Neuronal stem cell (in vitro differentiated cells): ENCODE measurements at regions not wholly inside any gene's neighbourhood (a gene's known extent, or its start where the extent isn't known, plus 50 kb on each side); places are given as distances from the start of the nearest gene placed in this dataset.

ENCODE experiments used
- DNase-seq: peaks from one replicate; pipeline ENCODE4 v3.0.0-alpha.2; 2013; ENCODE audit warnings: low spot score
- H2AFZ ChIP-seq: one replicate; pipeline ENCODE4 v1.6.1; 2013; ENCODE audit warnings: mild to moderate bottlenecking, low read length, inconsistent platforms
- H2AK5ac ChIP-seq: 2 replicates; pipeline ENCODE4 v1.6.1; 2013; ENCODE audit warnings: low read depth, mild to moderate bottlenecking, inconsistent platforms, low read length, moderate library complexity, mixed read lengths
- H2BK120ac ChIP-seq: 2 replicates; pipeline ENCODE4 v1.6.1; 2013; ENCODE audit warnings: low read depth, mild to moderate bottlenecking, inconsistent platforms, low read length, moderate library complexity, mixed read lengths
- H2BK12ac ChIP-seq: one replicate; pipeline ENCODE4 v1.6.1; 2013; ENCODE audit warnings: low read length, inconsistent platforms
- H2BK15ac ChIP-seq: 2 replicates; pipeline ENCODE4 v1.6.1; 2013; ENCODE audit warnings: mild to moderate bottlenecking, low read length, inconsistent platforms, mixed read lengths
- H2BK5ac ChIP-seq: one replicate; pipeline ENCODE4 v1.6.1; 2013; ENCODE audit warnings: inconsistent platforms, mild to moderate bottlenecking, low read length, moderate library complexity
- H3K14ac ChIP-seq: one replicate; pipeline ENCODE4 v1.6.1; 2013; ENCODE audit warnings: low read length, inconsistent platforms
- H3K18ac ChIP-seq: 2 replicates; pipeline ENCODE4 v1.6.1; 2013; ENCODE audit warnings: low read length, inconsistent platforms
- H3K23ac ChIP-seq: 2 replicates; pipeline ENCODE4 v1.6.1; 2013; ENCODE audit warnings: low read depth, mild to moderate bottlenecking, mixed read lengths, low read length, inconsistent platforms; ENCODE audit not compliant: poor library complexity
- H3K27ac ChIP-seq: replicated peaks from 3 replicates; pipeline ENCODE4 v1.5.1; 2013; ENCODE audit warnings: low read length, inconsistent platforms
- H3K27me3 ChIP-seq, 3 experiments: 2 replicates each; pipeline ENCODE4 v1.6.1; 2013; ENCODE audit warnings: low read length in 3 of 3, mild to moderate bottlenecking in 2 of 3, inconsistent platforms in 1 of 3, low read depth in 1 of 3, mixed read lengths in 1 of 3, moderate library complexity in 1 of 3; ENCODE audit not compliant: control insufficient read depth in 3 of 3, insufficient read depth in 3 of 3
- H3K36me3 ChIP-seq, 2 donors: replicated peaks in 1 of 2; 2 replicates each; pipeline ENCODE4 v1.6.1; 2013; ENCODE audit warnings: low read length in 2 of 2; ENCODE audit not compliant: control insufficient read depth in 2 of 2, insufficient read depth in 2 of 2
- H3K4ac ChIP-seq: 2 replicates; pipeline ENCODE4 v1.6.1; 2013; ENCODE audit warnings: inconsistent platforms, mild to moderate bottlenecking, low read length, moderate library complexity
- H3K4me1 ChIP-seq, 2 donors: 1 replicate in 1 of 2; 2 replicates in 1 of 2; pipeline ENCODE4 v1.6.1; 2013; ENCODE audit warnings: low read length in 2 of 2, low read depth in 1 of 2; ENCODE audit not compliant: control insufficient read depth in 2 of 2, insufficient read depth in 1 of 2
- H3K4me2 ChIP-seq: one replicate; pipeline ENCODE4 v1.6.1; 2013; ENCODE audit warnings: mild to moderate bottlenecking, low read length, inconsistent platforms; ENCODE audit not compliant: insufficient read depth, poor library complexity, severe bottlenecking
- H3K4me3 ChIP-seq, 2 donors: 2 replicates each; pipeline ENCODE4 v1.5.1; 2013; ENCODE audit warnings: low read length in 2 of 2, mild to moderate bottlenecking in 2 of 2, inconsistent platforms in 1 of 2, moderate library complexity in 1 of 2
- H3K79me1 ChIP-seq: one replicate; pipeline ENCODE4 v1.6.1; 2013; ENCODE audit warnings: low read depth, mild to moderate bottlenecking, inconsistent platforms, low read length, moderate library complexity
- H3K9ac ChIP-seq: one replicate; pipeline ENCODE4 v1.6.1; 2013; ENCODE audit warnings: mild to moderate bottlenecking, low read depth, low read length, inconsistent platforms; ENCODE audit not compliant: poor library complexity
- H3K9me3 ChIP-seq, 2 donors: replicated peaks in 1 of 2; 2 replicates each; pipeline versions ENCODE3 to v1.6.1; 2013; ENCODE audit warnings: low read length in 2 of 2, mild to moderate bottlenecking in 2 of 2, inconsistent platforms in 1 of 2, low read depth in 1 of 2, mixed read lengths in 1 of 2, moderate library complexity in 1 of 2; ENCODE audit not compliant: control insufficient read depth in 2 of 2, insufficient read depth in 1 of 2
- H4K8ac ChIP-seq: one replicate; pipeline ENCODE4 v1.6.1; 2013; ENCODE audit warnings: low read depth, mild to moderate bottlenecking, inconsistent platforms, low read length, moderate library complexity
- H4K91ac ChIP-seq: one replicate; pipeline ENCODE4 v1.6.1; 2013; ENCODE audit warnings: low read length, low read depth, mild to moderate bottlenecking, inconsistent platforms; ENCODE audit not compliant: poor library complexity
- WGBS, 2 donors: extraction: QIAGEN DNeasy Blood & Tissue Kit; methylation state at CpG; one replicate each; pipeline ENCODE4 v1.1.7; 2013; ENCODE audit warnings: missing lambda C conversion rate in 2 of 2, mixed read lengths in 1 of 2; ENCODE audit not compliant: insufficient read length in 2 of 2, insufficient replicate concordance in 1 of 2; ENCODE audit errors: extremely low coverage in 2 of 2; 5-methylcytosine and 5-hydroxymethylcytosine counted together

- H2AFZ ChIP-seq, result no peak overlapping the region
- H4K8ac ChIP-seq, result no peak overlapping the region
- DNase-seq, result no peak
- peaks cover 2 to 3% of the 10 kb centered on the region in 2 donors for H3K4me1 ChIP-seq
- WGBS, 2 donors, result no CpG with 5 or more reads among the region's 2 CpGs
- H2BK12ac ChIP-seq, result no peak overlapping the region
- H3K14ac ChIP-seq, result no peak overlapping the region
- H3K4me2 ChIP-seq, result no peak overlapping the region
- H3K36me3 ChIP-seq, result no peaks in the 10 kb centered on the region
- no peak overlapping the region for H2BK120ac ChIP-seq
- no peak overlapping the region for H3K9ac ChIP-seq
- no peak overlapping the region for H3K27ac ChIP-seq
- no peak overlapping the region for H2BK5ac ChIP-seq
- no peak overlapping the region for H3K23ac ChIP-seq
- H3K4ac ChIP-seq, result no peak overlapping the region
- H2AK5ac ChIP-seq, result no peak overlapping the region
- H2BK15ac ChIP-seq, result no peak overlapping the region
- no peak overlapping the region for H4K91ac ChIP-seq
- no peak overlapping the region for H3K4me3 ChIP-seq
- H3K27me3 ChIP-seq, result peaks cover 0 to 27% (median 0%) of the 10 kb centered on the region in 3 experiments
- no peak overlapping the region for H3K18ac ChIP-seq
- no peaks in the 10 kb centered on the region for H3K9me3 ChIP-seq
- H3K79me1 ChIP-seq, result no peaks in the 10 kb centered on the region
These were observed 87.5 kb upstream of the ARID1B start for GRCh38 chr6:156689656-156690055.

DNA sequence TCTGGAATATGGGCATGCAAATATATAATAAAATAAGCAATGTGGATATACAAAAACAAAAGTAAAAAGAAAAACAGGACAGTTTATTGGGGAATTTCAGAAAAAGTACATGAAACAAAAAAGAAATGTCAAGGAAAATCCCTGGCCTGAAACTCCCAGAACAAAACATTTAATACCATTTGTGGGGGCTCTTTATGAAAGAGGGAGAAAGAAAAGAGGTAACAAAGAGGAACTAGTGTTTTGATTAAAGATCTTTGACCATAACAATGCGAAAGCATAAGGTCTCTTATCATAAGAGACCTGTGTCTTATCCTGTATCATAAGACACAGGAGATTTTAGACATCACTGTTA lies 88.6 kb upstream of the ARID1B start:
- no peak overlapping the region for H3K14ac ChIP-seq
- no CpG with 5 or more reads among the region's 1 CpG for WGBS, 2 donors
- H3K4me2 ChIP-seq, result no peak overlapping the region

GRCh38 chr6:156687789-156688619 lies 89.2 kb upstream of the ARID1B start:
- Histone ChIP-seq H3K23ac (no peak overlapping the region), H2BK120ac (no peak overlapping the region), H3K4me2 (peak overlapping the region; percentile 75), H3K9ac (no peak overlapping the region), H3K36me3 (no peaks in the 10 kb centered on the region), H3K27me3 (peaks cover 0 to 27% (median 0%) of the 10 kb centered on the region in 3 experiments), H3K14ac (no peak overlapping the region), H2BK5ac (no peak overlapping the region), H3K4me3 (peak overlapping the region; percentile 63 to 81), H4K91ac (no peak overlapping the region), H3K79me1 (no peaks in the 10 kb centered on the region), H2AFZ (peak overlapping the region; percentile 99), H3K9me3 (no peaks in the 10 kb centered on the region), H3K4ac (no peak overlapping the region), H2BK12ac (no peak overlapping the region), H2BK15ac (no peak overlapping the region), H3K27ac (peak overlapping the region; percentile 60), H3K4me1 (peaks cover 2 to 3% of the 10 kb centered on the region in 2 donors), H2AK5ac (no peak overlapping the region), H4K8ac (no peak overlapping the region), H3K18ac (peak overlapping the region; percentile 83)
- DNase-seq, result peak; percentile 23
- WGBS, 2 donors, result no CpG with 5 or more reads among the region's 22 CpGs

More for the DNA sequence above, 88.6 kb upstream of the ARID1B start:
- H3K27me3 ChIP-seq, result peaks cover 0 to 27% (median 0%) of the 10 kb centered on the region in 3 experiments
- no peak overlapping the region for H3K4me3 ChIP-seq
- no peak overlapping the region for H4K91ac ChIP-seq
- H4K8ac ChIP-seq, result no peak overlapping the region
- no peak overlapping the region for H2BK120ac ChIP-seq
- no peak overlapping the region for H2AFZ ChIP-seq
- no peak overlapping the region for H3K18ac ChIP-seq
- DNase-seq, result no peak
- no peak overlapping the region for H2AK5ac ChIP-seq
- H3K36me3 ChIP-seq, result no peaks in the 10 kb centered on the region
- H3K9ac ChIP-seq, result no peak overlapping the region
- H3K23ac ChIP-seq, result no peak overlapping the region
- peaks cover 2 to 3% of the 10 kb centered on the region in 2 donors for H3K4me1 ChIP-seq
- no peaks in the 10 kb centered on the region for H3K79me1 ChIP-seq
- H2BK12ac ChIP-seq, result no peak overlapping the region
- H2BK15ac ChIP-seq, result no peak overlapping the region
- H3K4ac ChIP-seq, result no peak overlapping the region
- H2BK5ac ChIP-seq, result no peak overlapping the region
- H3K27ac ChIP-seq, result no peak overlapping the region
- no peaks in the 10 kb centered on the region for H3K9me3 ChIP-seq

GRCh38 chr6:156686995-156687788 lies 90.0 kb upstream of the ARID1B start:
- no CpG with 5 or more reads among the region's 105 CpGs for WGBS, 2 donors
- peak overlapping the region; percentile 99 for H3K14ac ChIP-seq
- H2BK120ac ChIP-seq, result no peak overlapping the region
- no peak overlapping the region for H2AK5ac ChIP-seq
- peak overlapping the region; percentile 100 for H3K18ac ChIP-seq
- no peaks in the 10 kb centered on the region for H3K79me1 ChIP-seq
- H2BK15ac ChIP-seq, result no peak overlapping the region
- peak overlapping the region; percentile 84 for H2BK5ac ChIP-seq
- H2BK12ac ChIP-seq, result no peak overlapping the region
- H4K91ac ChIP-seq, result no peak overlapping the region
- peak overlapping the region; percentile 78 to 98 for H3K4me3 ChIP-seq
- H3K27me3 ChIP-seq, result peaks cover 0 to 27% (median 0%) of the 10 kb centered on the region in 3 experiments
- H3K23ac ChIP-seq, result peak overlapping the region; percentile 75
- no peak overlapping the region for H3K4ac ChIP-seq
- H2AFZ ChIP-seq, result peak overlapping the region; percentile 99
- no peaks in the 10 kb centered on the region for H3K36me3 ChIP-seq
- peak overlapping the region; percentile 92 for H3K9ac ChIP-seq
- H3K4me1 ChIP-seq, result peaks cover 2 to 3% of the 10 kb centered on the region in 2 donors
- peak overlapping the region; percentile 95 for H3K27ac ChIP-seq
- H3K4me2 ChIP-seq, result peak overlapping the region; percentile 79
- H3K9me3 ChIP-seq, result no peaks in the 10 kb centered on the region
- H4K8ac ChIP-seq, result no peak overlapping the region
- peak; percentile 69 for DNase-seq
